Lower leg skin (tissue), 3 donors: ENCODE measurements at regions not wholly inside any gene's neighbourhood (a gene's known extent, or its start where the extent isn't known, plus 50 kb on each side); places are given as distances from the start of the nearest gene placed in this dataset.

Source experiments
- CTCF ChIP-seq, 3 donors: fragments of 450-650 bp; IDR thresholded peaks; one replicate each; pipeline ENCODE4 v1.5.1; 2016; ENCODE audit warnings: antibody characterized with exemption in 3 of 3, mild to moderate bottlenecking in 3 of 3, moderate library complexity in 2 of 3
- POLR2A ChIP-seq, 2 donors: fragments of 450-650 bp; IDR thresholded peaks; one replicate each; pipeline ENCODE4 v1.6.1; 2016 to 2017; ENCODE audit warnings: antibody characterized with exemption in 2 of 2, mild to moderate bottlenecking in 1 of 2, moderate library complexity in 1 of 2

- TF ChIP-seq CTCF (IDR thresholded peaks at IDR 0.05): no peak
- no peak for TF ChIP-seq POLR2A (IDR thresholded peaks at IDR 0.05)
These were observed 110.6 kb upstream of the PTPRK start for GRCh38 chr6:128631031-128631430.
